ENCODE measurements at regions not wholly inside any gene's neighbourhood (a gene's known extent, or its start where the extent isn't known, plus 50 kb on each side); places are given as distances from the start of the nearest gene placed in this dataset.

DNA sequence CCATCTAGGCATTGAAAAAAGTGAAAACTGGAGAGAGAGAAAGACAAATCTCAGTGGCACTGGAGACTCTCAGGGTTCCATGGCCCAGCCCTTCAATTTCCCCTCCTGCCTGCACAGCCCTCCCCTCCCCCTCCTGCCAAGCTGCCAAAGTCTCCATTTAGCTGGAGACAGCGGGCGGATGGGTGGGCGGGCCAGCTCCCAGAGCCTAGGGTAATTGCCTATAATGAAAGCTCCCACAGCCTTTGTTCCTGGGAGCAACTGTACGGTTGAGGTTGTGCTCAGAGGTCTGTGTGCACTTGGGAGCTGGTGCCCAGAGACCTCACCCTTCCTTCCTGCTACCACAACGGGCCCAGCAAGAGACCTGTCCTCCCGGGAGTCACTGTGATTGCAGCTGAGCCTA, 89.6 kb downstream of the NAV1 start:
- no peak overlapping the region for H3K9ac ChIP-seq (ENCODE audit: control insufficient read depth, insufficient read depth, low read length)
- H3K79me2 ChIP-seq (ENCODE audit: control insufficient read depth, insufficient read depth, low read length), result no peaks in the 10 kb centered on the region
- no peak overlapping the region for H2AFZ ChIP-seq (ENCODE audit: control insufficient read depth, low read depth, low read length)
- DNase-seq (ENCODE audit: low read depth, low spot score) (no peak), ATAC-seq (no peak), FAIRE-seq (no peak)
- POLR2A ChIA-PET, result no interaction called here
- BruUV-seq (replicated peaks), result no TSS peak
- H3K36me3 ChIP-seq (ENCODE audit: control insufficient read depth in 2 of 2, insufficient read depth in 2 of 2, low read length in 1 of 2), result no peaks in the 10 kb centered on the region
- 42% methylated on average over 6 of the region's 6 CpGs for WGBS (ENCODE audit: insufficient coverage, insufficient replicate concordance, low lambda C conversion rate, missing lambda C conversion rate)
- SMC1A ChIA-PET (ENCODE audit: uncharacterized antibody, unreplicated experiment), result interaction anchor here (0.9 kb wide), 1 partner anchor 20 kb away, joined by 4 read pairs; no protein-coding TSS in a partner anchor
- H3K27me3 ChIP-seq (replicated peaks in 1 of 2; ENCODE audit: control insufficient read depth in 2 of 2, insufficient read depth in 2 of 2, low read length in 1 of 2), result no peaks in the 10 kb centered on the region; a peak in 3 of 4 replicates
- in situ Hi-C loops (cut with MboI), result no loop called here
- intact Hi-C loops (cut with micrococcal nuclease; ENCODE audit: unreplicated experiment), result no loop called here
- no peak overlapping the region for H3K27ac ChIP-seq (ENCODE audit: control insufficient read depth, insufficient read depth)
- H3K4me3 ChIP-seq, result no peak overlapping the region
- CTCF ChIA-PET, result interaction anchor here (0.9 to 1.2 kb wide), 2 partner anchors 68 to 81 kb away, joined by 3 read pairs; no protein-coding TSS in a partner anchor
- RAD21 ChIA-PET (ENCODE audit: unreplicated experiment), result no interaction called here
- no peaks in the 10 kb centered on the region for H3K9me3 ChIP-seq (replicated peaks; ENCODE audit: control insufficient read depth, insufficient read depth, low read length)
- no peaks in the 10 kb centered on the region for H3K4me1 ChIP-seq (ENCODE audit: control insufficient read depth, insufficient read depth, low read length)
- H4K20me1 ChIP-seq (ENCODE audit: control insufficient read depth, insufficient read depth), result no peaks in the 10 kb centered on the region
- H3K4me2 ChIP-seq (ENCODE audit: control insufficient read depth, insufficient read depth), result no peak overlapping the region
- TF ChIP-seq RAD51 (IDR thresholded peaks at IDR 0.05), result no peak
- no peak for TF ChIP-seq CBFB (IDR thresholded peaks at IDR 0.05; ENCODE audit: low read depth)
- no peak for TF ChIP-seq POLR2A (IDR thresholded peaks at IDR 0.05; ENCODE audit: low read depth, low read length)
- TF ChIP-seq, protein P1, sequence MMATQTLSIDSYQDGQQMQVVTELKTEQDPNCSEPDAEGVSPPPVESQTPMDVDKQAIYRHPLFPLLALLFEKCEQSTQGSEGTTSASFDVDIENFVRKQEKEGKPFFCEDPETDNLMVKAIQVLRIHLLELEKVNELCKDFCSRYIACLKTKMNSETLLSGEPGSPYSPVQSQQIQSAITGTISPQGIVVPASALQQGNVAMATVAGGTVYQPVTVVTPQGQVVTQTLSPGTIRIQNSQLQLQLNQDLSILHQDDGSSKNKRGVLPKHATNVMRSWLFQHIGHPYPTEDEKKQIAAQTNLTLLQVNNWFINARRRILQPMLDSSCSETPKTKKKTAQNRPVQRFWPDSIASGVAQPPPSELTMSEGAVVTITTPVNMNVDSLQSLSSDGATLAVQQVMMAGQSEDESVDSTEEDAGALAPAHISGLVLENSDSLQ (IDR thresholded peaks at IDR 0.05), result no peak
- TF ChIP-seq, protein P2, sequence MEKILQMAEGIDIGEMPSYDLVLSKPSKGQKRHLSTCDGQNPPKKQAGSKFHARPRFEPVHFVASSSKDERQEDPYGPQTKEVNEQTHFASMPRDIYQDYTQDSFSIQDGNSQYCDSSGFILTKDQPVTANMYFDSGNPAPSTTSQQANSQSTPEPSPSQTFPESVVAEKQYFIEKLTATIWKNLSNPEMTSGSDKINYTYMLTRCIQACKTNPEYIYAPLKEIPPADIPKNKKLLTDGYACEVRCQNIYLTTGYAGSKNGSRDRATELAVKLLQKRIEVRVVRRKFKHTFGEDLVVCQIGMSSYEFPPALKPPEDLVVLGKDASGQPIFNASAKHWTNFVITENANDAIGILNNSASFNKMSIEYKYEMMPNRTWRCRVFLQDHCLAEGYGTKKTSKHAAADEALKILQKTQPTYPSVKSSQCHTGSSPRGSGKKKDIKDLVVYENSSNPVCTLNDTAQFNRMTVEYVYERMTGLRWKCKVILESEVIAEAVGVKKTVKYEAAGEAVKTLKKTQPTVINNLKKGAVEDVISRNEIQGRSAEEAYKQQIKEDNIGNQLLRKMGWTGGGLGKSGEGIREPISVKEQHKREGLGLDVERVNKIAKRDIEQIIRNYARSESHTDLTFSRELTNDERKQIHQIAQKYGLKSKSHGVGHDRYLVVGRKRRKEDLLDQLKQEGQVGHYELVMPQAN (conservative IDR thresholded peaks at IDR 0.05), result no peak
- no peak for TF ChIP-seq DPF2 (IDR thresholded peaks at IDR 0.05)
- no peak for TF ChIP-seq SMAD5 (IDR thresholded peaks at IDR 0.05; ENCODE audit: low read depth)
- TF ChIP-seq, protein P3, sequence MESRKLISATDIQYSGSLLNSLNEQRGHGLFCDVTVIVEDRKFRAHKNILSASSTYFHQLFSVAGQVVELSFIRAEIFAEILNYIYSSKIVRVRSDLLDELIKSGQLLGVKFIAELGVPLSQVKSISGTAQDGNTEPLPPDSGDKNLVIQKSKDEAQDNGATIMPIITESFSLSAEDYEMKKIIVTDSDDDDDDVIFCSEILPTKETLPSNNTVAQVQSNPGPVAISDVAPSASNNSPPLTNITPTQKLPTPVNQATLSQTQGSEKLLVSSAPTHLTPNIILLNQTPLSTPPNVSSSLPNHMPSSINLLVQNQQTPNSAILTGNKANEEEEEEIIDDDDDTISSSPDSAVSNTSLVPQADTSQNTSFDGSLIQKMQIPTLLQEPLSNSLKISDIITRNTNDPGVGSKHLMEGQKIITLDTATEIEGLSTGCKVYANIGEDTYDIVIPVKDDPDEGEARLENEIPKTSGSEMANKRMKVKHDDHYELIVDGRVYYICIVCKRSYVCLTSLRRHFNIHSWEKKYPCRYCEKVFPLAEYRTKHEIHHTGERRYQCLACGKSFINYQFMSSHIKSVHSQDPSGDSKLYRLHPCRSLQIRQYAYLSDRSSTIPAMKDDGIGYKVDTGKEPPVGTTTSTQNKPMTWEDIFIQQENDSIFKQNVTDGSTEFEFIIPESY (IDR thresholded peaks at IDR 0.05), result no peak
- no peak for TF ChIP-seq POLR2AphosphoS2 (IDR thresholded peaks at IDR 0.05; ENCODE audit: low read depth, low read length)
- TF ChIP-seq, protein P4, sequence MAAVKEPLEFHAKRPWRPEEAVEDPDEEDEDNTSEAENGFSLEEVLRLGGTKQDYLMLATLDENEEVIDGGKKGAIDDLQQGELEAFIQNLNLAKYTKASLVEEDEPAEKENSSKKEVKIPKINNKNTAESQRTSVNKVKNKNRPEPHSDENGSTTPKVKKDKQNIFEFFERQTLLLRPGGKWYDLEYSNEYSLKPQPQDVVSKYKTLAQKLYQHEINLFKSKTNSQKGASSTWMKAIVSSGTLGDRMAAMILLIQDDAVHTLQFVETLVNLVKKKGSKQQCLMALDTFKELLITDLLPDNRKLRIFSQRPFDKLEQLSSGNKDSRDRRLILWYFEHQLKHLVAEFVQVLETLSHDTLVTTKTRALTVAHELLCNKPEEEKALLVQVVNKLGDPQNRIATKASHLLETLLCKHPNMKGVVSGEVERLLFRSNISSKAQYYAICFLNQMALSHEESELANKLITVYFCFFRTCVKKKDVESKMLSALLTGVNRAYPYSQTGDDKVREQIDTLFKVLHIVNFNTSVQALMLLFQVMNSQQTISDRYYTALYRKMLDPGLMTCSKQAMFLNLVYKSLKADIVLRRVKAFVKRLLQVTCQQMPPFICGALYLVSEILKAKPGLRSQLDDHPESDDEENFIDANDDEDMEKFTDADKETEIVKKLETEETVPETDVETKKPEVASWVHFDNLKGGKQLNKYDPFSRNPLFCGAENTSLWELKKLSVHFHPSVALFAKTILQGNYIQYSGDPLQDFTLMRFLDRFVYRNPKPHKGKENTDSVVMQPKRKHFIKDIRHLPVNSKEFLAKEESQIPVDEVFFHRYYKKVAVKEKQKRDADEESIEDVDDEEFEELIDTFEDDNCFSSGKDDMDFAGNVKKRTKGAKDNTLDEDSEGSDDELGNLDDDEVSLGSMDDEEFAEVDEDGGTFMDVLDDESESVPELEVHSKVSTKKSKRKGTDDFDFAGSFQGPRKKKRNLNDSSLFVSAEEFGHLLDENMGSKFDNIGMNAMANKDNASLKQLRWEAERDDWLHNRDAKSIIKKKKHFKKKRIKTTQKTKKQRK (IDR thresholded peaks at IDR 0.05; ENCODE audit: low read depth, low read length), result no peak
- TF ChIP-seq, protein P5, sequence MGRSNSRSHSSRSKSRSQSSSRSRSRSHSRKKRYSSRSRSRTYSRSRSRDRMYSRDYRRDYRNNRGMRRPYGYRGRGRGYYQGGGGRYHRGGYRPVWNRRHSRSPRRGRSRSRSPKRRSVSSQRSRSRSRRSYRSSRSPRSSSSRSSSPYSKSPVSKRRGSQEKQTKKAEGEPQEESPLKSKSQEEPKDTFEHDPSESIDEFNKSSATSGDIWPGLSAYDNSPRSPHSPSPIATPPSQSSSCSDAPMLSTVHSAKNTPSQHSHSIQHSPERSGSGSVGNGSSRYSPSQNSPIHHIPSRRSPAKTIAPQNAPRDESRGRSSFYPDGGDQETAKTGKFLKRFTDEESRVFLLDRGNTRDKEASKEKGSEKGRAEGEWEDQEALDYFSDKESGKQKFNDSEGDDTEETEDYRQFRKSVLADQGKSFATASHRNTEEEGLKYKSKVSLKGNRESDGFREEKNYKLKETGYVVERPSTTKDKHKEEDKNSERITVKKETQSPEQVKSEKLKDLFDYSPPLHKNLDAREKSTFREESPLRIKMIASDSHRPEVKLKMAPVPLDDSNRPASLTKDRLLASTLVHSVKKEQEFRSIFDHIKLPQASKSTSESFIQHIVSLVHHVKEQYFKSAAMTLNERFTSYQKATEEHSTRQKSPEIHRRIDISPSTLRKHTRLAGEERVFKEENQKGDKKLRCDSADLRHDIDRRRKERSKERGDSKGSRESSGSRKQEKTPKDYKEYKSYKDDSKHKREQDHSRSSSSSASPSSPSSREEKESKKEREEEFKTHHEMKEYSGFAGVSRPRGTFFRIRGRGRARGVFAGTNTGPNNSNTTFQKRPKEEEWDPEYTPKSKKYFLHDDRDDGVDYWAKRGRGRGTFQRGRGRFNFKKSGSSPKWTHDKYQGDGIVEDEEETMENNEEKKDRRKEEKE (IDR thresholded peaks at IDR 0.05), result no peak
- TF ChIP-seq CEBPB (IDR thresholded peaks at IDR 0.05; ENCODE audit: borderline replicate concordance in 1 of 2, low read depth in 2 of 2, low read length in 2 of 2), result no peak
- no peak for TF ChIP-seq SP1 (IDR thresholded peaks at IDR 0.05; ENCODE audit: low read depth, low read length)
- no peak for TF ChIP-seq PAX8 (IDR thresholded peaks at IDR 0.05)
- TF ChIP-seq EGR1 (IDR thresholded peaks at IDR 0.05; ENCODE audit: borderline replicate concordance in 1 of 2, low read depth in 2 of 2, low read length in 2 of 2), result no peak

All from GM12878 (cell line).